Mucosa of stomach (tissue), 1 donor: ENCODE measurements at regions not wholly inside any gene's neighbourhood (a gene's known extent, or its start where the extent isn't known, plus 50 kb on each side); places are given as distances from the start of the nearest gene placed in this dataset.

ENCODE experiments used
- H3K27me3 ChIP-seq: one replicate; pipeline ENCODE4 v1.7.0; 2013; ENCODE audit warnings: mild to moderate bottlenecking, low read length; ENCODE audit not compliant: control insufficient read depth, insufficient read depth
- H3K36me3 ChIP-seq: one replicate; pipeline ENCODE4 v1.7.0; 2013; ENCODE audit warnings: low read length; ENCODE audit not compliant: control insufficient read depth, insufficient read depth
- H3K4me1 ChIP-seq: one replicate; pipeline ENCODE4 v1.7.0; 2013; ENCODE audit warnings: mild to moderate bottlenecking, low read length; ENCODE audit not compliant: control insufficient read depth, insufficient read depth
- H3K4me3 ChIP-seq: one replicate; pipeline ENCODE4 v1.7.0; 2013; ENCODE audit warnings: low read length
- H3K9ac ChIP-seq: one replicate; pipeline ENCODE4 v1.7.0; 2013; ENCODE audit warnings: mild to moderate bottlenecking, low read length, moderate library complexity
- H3K9me3 ChIP-seq: one replicate; pipeline ENCODE4 v1.7.0; 2013; ENCODE audit warnings: mild to moderate bottlenecking, low read length, moderate library complexity; ENCODE audit not compliant: control insufficient read depth
- donor health status: Pancreatic carcinoma.

- Histone ChIP-seq H3K4me1 (peaks cover 4% of the 10 kb centered on the region), H3K9me3 (no peaks in the 10 kb centered on the region), H3K4me3 (no peak overlapping the region), H3K36me3 (no peaks in the 10 kb centered on the region), H3K27me3 (no peaks in the 10 kb centered on the region), H3K9ac (no peak overlapping the region)
Observed at GRCh38 chr2:118183381-118183780, 95.1 kb downstream of the INSIG2 start.

GRCh38 chr2:118179445-118179844 is 91.2 kb downstream of the INSIG2 start:
- H3K9me3 ChIP-seq, result no peaks in the 10 kb centered on the region
- H3K4me3 ChIP-seq, result no peak overlapping the region
- H3K27me3 ChIP-seq, result peaks cover 2% of the 10 kb centered on the region
- H3K9ac ChIP-seq, result no peak overlapping the region
- no peaks in the 10 kb centered on the region for H3K4me1 ChIP-seq
- H3K36me3 ChIP-seq, result no peaks in the 10 kb centered on the region

GRCh38 chr2:118177884-118178283 is 89.6 kb downstream of the INSIG2 start:
- Histone ChIP-seq H3K9ac (no peak overlapping the region), H3K4me1 (no peaks in the 10 kb centered on the region), H3K9me3 (no peaks in the 10 kb centered on the region), H3K4me3 (no peak overlapping the region), H3K27me3 (peaks cover 2% of the 10 kb centered on the region), H3K36me3 (no peaks in the 10 kb centered on the region)

- no peak overlapping the region for H3K4me3 ChIP-seq
- peaks cover 2% of the 10 kb centered on the region for H3K27me3 ChIP-seq
- no peaks in the 10 kb centered on the region for H3K36me3 ChIP-seq
- no peak overlapping the region for H3K9ac ChIP-seq
- no peaks in the 10 kb centered on the region for H3K4me1 ChIP-seq
- H3K9me3 ChIP-seq, result no peaks in the 10 kb centered on the region
Observed at GRCh38 chr2:118177318-118177717, 89.0 kb downstream of the INSIG2 start.

GRCh38 chr2:118176601-118177000 is 88.3 kb downstream of the INSIG2 start:
- H3K4me1 ChIP-seq, result no peaks in the 10 kb centered on the region
- no peaks in the 10 kb centered on the region for H3K9me3 ChIP-seq
- H3K9ac ChIP-seq, result no peak overlapping the region
- no peaks in the 10 kb centered on the region for H3K36me3 ChIP-seq
- H3K4me3 ChIP-seq, result no peak overlapping the region
- H3K27me3 ChIP-seq, result peaks cover 2% of the 10 kb centered on the region

- Histone ChIP-seq H3K4me1 (no peaks in the 10 kb centered on the region), H3K36me3 (no peaks in the 10 kb centered on the region), H3K4me3 (no peak overlapping the region), H3K27me3 (peaks cover 2% of the 10 kb centered on the region), H3K9ac (no peak overlapping the region), H3K9me3 (no peaks in the 10 kb centered on the region)
Observed at GRCh38 chr2:118171546-118171945, 83.3 kb downstream of the INSIG2 start.

- Histone ChIP-seq H3K27me3 (no peaks in the 10 kb centered on the region), H3K36me3 (no peaks in the 10 kb centered on the region), H3K9ac (no peak overlapping the region), H3K9me3 (no peaks in the 10 kb centered on the region), H3K4me3 (no peak overlapping the region), H3K4me1 (no peaks in the 10 kb centered on the region)
Observed at GRCh38 chr2:118169359-118170005, 81.2 kb downstream of the INSIG2 start.

- no peaks in the 10 kb centered on the region for H3K9me3 ChIP-seq
- no peak overlapping the region for H3K9ac ChIP-seq
- no peaks in the 10 kb centered on the region for H3K36me3 ChIP-seq
- H3K4me1 ChIP-seq, result no peaks in the 10 kb centered on the region
- no peak overlapping the region for H3K4me3 ChIP-seq
- no peaks in the 10 kb centered on the region for H3K27me3 ChIP-seq
Observed at GRCh38 chr2:118168615-118169014, 80.3 kb downstream of the INSIG2 start.

GRCh38 chr2:118167026-118167425 is 78.8 kb downstream of the INSIG2 start:
- Histone ChIP-seq H3K36me3 (no peaks in the 10 kb centered on the region), H3K9ac (no peak overlapping the region), H3K27me3 (no peaks in the 10 kb centered on the region), H3K9me3 (no peaks in the 10 kb centered on the region), H3K4me1 (no peaks in the 10 kb centered on the region), H3K4me3 (no peak overlapping the region)

- no peaks in the 10 kb centered on the region for H3K4me1 ChIP-seq
- H3K4me3 ChIP-seq, result no peak overlapping the region
- no peak overlapping the region for H3K9ac ChIP-seq
- H3K9me3 ChIP-seq, result no peaks in the 10 kb centered on the region
- H3K36me3 ChIP-seq, result no peaks in the 10 kb centered on the region
- H3K27me3 ChIP-seq, result no peaks in the 10 kb centered on the region
Observed at GRCh38 chr2:118166242-118166641, 78.0 kb downstream of the INSIG2 start.

GRCh38 chr2:118165595-118165994 is 77.3 kb downstream of the INSIG2 start:
- H3K36me3 ChIP-seq, result no peaks in the 10 kb centered on the region
- H3K4me1 ChIP-seq, result no peaks in the 10 kb centered on the region
- no peak overlapping the region for H3K4me3 ChIP-seq
- no peaks in the 10 kb centered on the region for H3K27me3 ChIP-seq
- no peak overlapping the region for H3K9ac ChIP-seq
- H3K9me3 ChIP-seq, result no peaks in the 10 kb centered on the region
